ENCODE measurements at regions not wholly inside any gene's neighbourhood (a gene's known extent, or its start where the extent isn't known, plus 50 kb on each side); places are given as distances from the start of the nearest gene placed in this dataset.
A peak's percentile ranks its signal among the peaks of the same experiment; 100 is the strongest.

DNA sequence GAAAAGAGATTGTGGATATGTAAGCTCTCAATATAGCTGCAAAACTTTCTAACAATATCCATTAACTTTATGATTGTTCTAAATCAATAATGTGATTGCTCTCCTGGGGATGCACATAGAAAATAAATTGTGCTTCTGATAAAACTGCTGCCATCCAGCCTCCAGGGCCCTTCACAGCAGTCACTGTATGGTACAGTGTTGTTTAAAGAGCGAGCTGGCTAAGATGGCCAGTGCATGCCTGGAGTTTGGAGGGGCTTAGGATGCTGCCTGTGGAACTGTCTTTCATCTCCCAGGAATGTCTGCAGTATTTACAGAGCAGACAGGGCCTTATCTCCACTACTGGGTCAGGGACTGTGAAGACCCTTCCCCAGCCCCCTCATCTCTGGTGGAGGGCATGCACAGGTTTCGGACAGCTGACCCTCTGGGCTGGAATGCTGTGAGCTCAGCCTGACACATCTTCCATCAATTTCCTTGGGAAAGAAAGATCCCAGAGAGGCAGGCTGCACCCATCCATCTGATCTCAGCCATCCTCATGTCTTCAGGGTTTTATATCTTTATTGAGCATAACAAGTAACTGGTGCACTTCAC is 137.0 kb downstream of the PLPP3 start:
- no peak for DNase-seq

DNA sequence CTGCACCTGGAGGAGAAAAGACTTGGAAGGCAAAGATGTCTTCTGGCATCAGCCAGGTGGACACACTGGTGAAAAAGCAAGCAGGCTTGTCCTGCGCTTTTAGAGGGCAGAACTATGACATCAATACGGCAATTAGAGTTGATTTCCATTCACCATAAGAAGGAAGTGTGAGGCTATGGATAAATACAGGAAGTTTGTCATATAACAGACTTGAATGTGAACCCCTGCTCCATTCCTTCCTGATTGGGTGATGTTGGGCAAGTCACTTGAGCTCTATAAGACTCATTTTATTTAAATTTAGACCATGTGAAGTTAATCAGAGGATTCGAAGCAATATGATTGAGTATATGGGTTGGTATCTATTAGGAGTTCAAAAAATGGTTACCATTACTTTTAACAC is 137.8 kb downstream of the PLPP3 start:
- DNase-seq, result no peak

DNA sequence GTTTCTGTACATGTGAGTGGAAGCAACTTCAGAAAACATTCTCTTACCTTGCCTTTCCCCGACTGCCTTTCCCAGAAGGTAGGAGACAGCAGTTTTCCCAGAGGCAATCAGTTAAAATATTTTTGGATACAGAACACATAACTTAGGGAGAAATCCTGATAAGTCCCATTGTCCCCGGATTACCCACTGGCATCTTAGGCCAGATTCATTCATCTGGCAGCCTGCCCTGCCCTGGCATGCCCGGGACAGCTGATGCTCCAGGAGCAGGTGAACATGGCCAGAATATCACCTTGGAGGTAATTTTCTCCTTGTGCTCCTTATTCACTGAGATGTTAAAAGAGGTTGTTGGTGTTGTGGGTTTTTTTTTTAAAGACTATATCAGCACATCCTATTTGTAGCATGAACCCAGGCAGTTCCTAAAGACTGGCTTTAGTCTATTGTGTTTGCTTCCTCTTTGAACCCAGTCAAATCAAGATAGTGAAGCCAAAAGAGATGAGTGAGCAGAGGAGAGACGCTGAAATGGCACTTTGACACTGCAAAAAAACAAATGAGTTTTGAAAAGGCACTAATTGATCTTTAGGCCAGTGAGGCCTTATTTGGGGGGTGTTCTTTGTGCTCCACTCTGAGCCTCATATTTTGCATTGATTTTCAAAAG is 139.6 kb downstream of the PLPP3 start:
- no peak for DNase-seq

DNA sequence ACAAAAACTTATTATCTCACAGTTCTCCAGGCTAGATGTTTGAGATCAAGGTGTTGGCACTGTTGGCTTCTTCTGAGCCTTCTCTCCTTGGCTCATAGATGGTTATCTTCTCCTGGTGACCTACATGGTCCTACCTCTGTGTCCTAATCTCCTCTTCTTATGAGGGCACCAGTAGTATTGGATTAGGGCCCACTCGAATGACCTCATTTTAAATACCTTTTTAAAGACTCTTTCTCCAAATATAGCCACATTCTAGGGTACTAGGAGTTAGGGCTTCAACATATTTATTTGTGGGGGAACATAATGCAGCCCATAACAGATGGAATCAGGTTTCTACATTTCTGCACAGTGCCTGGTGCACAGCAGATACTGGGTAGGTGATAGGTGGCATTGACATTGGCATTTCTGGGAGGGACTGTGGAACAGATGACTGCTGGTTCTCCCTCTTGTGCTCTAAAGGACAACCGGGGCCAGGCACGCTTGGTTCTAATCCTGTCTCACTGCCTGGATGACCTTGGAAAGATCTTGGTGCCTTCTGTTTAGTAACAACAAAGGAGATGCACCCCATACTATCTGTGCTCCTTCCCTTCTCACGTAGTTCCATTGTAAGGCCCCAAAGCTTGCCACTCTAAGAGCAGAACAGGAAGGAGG is 140.3 kb downstream of the PLPP3 start:
- DNase-seq, result no peak

DNA sequence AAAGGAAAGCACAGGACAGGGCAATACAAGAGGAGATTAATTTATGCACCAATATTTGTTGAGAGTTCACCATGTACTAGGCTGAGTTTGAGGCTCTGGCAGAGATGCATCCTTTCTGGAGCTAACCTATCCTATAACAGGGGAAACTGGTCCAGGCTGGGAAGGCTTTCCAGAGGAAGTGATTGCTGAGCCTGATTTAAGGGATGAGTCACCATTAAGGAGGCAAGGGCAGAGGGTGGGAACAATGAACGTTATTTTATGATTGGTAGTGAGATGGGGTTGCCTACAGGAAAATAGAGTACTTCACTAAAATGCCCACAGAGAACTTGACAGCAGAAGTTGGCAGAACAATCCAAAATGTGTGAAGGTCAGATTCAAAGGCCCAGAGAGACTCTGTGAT is 141.4 kb downstream of the PLPP3 start:
- no peak for DNase-seq

DNA sequence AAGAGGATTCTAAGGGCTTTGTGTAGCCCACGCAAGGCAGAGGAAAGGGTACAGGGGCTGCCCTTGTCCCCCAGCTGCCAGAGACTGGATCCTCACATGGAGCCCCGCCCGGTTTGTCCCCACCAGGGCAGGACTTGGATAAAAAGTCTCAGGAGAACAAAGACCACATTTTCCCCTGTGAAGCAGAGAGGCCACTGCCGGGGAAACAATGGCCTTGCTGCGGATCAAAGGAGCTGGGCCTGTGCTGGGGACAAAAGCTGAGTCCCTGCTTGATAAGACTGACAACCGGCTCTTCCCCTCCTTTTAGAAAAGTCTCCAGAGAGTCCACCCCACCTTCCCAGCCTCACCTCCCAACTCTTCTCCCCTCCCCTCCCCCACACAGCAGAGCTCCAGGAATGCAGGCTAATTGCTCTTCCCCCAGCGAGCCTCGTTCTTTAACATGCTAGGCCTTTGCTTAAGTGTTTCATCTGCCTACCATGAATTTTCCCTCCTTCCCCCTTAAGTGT is 142.4 kb downstream of the PLPP3 start:
- DNase-seq, result peak; percentile 82 to 91

DNA sequence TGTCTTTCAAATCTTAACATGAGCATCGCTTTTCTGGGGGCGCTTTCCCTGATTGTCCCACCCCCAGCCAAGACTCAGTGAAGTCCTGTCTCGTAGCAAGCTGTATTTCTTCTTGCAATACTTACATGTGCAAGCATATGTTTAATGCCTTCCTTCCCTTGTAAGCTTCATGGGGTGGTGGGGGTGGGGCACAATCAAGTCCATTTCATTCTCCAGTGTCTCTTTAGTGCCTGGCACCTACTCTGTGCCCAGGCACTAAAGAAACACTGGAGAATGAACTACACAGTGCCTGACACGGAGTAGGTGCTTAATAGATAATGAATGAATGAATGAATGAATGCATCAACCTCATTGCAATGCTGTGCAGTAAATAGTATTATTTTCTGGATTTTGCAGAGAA is 143.1 kb downstream of the PLPP3 start:
- peak in 1 of 2 donors; percentile 66 for DNase-seq

DNA sequence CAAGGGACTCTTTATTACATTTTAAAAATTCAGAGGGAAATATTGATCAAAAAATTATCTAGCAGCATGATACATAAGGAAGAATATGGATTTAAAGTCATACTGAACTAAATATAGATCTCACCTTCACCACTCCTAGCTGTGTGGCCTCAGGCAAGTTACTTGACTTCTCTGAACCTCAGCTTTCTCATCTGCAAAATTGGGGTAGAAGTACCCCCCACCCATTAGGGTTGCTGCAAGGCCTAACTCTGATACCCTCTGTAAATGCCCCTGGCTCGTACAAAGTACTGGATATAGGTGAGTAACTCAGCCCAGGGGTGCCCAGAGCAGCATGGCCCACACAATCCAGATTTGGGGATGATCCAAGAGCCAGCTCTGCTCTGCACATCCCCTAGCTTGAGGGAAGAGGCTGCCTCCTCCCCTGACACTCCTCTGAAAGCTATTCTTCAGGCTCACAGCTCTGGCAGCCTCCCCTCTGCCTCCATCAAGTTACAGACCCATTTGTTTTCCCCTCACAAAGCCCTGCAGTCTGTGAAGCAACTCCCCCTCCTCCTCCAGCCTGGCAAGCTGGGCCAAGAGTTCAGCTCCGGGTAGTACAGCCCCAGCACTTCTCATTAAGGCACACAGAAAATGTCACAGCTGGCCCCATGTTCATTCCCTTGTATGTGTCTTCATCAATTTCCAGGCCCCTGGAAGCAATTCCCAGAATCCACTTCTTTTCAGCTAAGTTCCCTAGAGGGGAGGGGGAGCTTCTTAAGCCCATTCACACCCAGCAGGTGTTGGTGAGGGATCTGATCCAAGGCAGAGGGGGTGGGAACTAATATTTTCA is 143.7 kb downstream of the PLPP3 start:
- peak; percentile 84 to 98 for DNase-seq

DNA sequence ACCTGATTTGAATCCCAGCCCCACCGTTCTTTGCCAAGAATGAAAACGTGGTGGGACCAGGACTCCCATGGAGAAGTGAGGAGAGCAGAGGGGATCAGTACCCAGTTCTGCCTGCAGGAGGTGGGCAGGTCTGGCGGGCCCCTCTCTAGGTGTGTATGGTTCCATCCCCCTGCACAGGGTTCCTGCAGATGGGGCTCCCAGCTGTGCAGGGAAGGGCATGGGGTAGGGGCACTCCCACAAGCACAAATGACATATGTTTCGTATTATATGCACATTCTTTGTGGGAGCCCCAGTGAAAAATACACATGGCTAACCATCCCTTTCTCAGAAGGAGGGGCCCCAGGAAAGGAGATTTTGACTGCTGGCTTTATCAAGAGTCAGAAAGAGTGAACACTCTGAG is 144.6 kb downstream of the PLPP3 start:
- no peak for DNase-seq

DNA sequence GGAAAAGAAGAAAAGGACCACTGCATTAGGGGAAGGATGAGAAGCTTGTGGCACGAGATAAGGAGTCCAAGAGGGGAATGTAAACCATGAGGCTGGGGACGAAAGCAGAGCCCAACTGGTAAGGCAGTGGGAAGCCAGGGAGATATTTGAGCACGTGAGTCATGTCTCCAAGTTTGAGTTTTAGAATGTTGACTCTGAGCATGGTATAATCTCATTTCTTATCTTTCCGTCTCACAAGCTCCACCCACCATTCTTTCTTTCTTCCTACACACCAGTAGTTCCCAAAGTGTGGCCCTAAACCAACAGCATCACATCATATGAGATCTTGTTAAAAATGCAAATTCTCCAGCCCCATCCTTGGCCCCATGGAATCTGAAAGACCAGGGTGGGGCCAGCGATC is 145.3 kb downstream of the PLPP3 start:
- no peak for DNase-seq

DNA sequence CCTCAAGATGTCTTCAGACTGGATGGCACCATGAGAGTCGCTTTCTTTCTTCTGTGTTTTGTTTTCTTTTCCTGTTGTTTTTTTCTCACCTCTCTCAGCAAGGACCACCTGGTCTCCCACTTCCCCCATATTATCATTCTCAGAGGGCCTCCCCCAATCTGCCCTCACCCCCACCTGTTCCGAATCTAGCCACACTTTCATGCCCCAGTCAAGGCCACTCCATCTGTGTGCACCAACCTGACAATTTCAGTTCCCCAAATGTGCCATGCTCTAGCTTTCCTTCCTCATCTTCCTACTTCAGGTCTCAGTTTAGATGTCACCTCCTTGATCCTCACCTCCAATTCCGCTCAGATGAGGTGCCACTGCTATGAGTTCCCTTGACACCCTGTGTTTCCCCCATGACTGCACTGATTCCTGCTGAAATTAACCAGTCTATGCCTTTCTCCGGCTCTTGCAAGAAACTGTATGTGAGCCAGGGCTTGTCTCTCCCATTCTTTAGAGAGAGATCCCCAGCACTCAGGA is 146.2 kb downstream of the PLPP3 start:
- DNase-seq, result no peak

DNA sequence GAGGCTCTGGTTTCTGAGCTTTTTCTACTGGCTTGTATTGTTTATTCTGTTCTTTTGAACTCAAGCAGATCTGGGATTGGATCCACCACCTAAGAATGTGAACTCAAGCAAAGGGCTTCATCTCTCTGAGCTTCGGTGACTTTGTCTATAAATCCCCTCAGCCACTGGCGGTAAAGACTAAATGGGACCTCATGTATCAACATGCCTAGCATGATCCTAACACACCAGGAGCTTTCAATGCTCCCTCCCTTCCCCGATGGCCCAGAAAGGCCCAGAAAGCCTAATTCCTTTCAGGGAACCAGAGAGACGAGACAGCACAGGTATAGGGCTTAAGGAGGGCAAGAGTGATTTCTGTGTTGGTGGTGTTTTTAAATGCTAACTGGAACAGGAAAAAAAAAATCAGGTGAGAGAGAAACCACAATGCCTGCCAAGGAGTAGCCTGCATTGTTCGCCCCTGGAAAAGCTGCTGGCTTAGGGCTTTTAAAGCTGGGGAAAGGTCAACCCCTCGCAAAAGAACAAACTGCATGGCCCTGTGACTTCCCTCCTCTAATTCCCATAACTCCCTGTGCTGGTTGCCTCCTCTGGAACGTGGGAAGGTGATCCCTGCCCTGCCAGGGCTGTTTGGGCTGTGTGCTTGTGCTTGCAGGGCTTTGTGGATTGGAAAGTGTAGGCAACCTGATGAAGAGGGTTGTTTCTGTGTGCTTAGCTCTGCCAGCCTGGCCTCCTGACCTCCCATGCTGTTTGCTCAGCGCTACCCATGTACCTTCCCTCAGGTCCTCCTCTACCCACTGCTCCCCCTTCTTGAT is 147.0 kb downstream of the PLPP3 start:
- DNase-seq, result no peak

DNA sequence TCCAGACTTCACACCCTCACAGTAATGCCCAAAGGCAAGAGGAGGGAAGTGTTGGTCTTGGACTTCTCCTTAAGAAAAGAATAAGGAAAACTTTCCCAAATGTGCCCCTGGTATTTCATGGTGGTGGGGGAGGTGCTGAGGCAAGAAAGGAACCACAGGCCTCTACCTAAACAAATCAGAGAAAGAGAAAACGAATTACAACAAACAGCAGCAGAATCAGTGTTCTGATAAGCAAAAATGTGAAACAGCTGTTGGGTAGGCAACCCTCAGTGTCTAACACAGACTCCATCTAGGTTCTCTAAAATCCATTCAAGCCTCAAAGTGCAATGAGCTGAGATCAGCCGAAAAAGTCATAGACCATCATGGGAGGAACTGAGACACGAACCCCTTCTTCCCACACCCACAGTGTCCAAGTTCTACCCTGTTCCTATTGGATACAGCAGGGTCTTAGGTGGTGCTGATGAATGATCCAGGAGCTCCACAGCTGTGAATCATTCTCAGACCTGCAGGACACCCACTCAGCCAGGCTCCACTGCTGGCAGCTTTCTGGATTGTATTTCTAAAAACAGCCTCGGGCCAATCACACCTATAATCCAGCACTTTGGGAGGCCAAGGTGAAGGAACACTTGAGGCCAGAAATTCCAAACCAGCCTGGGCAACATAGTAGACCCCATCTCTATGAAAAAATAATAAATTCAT is 149.1 kb downstream of the PLPP3 start:
- no peak for DNase-seq

DNA sequence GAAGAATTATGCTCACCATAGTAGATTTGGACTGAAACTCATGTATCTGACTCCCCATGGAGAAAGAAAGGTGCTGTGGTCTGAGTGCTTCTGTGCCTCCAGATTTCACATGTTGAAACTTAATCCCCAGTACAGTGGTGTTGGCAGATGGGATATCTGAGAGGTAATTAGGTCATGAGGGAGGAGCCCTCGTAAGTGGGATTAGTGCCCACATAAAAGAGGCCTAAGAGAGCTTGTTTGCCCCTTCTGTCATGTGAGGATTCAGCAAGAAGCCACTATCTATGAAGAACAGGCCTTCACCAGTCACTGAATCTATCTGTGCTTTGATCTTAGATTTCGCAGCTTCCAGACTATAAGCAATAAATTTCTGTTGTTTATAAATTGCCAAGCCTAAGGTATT is 150.1 kb downstream of the PLPP3 start:
- DNase-seq, result no peak

DNA sequence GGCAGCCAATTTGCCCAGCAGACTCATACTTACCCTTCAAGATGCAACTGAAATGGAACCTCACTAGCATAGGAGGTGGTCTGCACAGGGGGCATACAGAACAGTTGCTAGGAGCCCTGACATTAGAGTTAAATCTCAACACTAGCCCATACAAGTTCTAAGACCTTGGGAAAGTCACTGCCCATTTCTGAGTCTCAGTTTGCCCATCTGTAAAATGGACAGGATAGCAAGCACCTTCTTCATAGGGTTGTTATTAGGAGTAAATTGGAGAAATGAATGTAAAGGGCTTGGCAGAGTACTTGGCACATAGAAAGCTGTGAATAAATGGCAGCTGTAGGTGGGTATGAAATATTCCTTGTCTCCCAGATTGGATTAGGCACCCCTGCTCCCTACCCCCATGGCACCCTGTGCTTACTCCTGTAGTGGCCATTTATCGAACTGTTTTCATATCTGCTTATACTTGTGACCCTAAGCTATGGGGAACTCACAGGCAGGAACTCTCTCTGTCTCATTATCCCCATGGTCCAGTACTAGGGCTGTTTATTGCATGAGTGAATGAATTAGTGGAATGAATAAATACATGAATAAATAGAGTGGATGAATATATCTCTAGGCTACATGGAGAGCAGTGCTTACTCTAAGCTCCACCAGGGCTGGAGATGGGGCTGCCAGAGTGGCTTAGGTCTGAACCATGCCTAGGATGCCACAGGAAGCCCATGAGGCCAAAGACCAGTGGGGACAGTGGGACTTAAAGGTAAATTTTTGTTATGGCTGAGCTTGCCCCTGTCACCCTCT is 152.6 kb downstream of the PLPP3 start:
- DNase-seq, result no peak

DNA sequence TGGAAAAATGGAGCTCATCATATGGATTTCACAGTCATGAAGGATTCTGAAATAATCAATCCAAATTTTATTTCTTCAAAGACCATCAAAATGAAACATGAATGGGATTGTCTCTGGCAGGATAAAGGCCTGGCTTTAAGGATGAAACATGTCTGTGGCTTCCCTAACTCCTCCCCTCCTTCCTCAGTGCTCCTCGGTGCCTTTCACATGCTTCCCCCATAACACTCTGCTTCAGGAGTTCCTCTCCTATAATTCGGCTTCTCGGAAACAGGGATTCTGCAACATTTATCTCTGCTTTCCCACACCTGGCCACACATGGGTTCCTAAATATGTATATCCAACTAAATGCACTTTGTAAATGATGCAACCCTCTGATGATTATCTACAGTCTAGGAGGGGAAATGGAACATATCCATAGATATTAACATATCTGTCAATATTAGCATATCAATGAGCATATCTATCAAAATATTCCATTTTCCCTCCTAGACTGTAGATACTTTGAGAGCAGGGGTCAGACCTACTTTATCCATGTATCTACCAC is 153.8 kb downstream of the PLPP3 start:
- DNase-seq, result no peak

DNA sequence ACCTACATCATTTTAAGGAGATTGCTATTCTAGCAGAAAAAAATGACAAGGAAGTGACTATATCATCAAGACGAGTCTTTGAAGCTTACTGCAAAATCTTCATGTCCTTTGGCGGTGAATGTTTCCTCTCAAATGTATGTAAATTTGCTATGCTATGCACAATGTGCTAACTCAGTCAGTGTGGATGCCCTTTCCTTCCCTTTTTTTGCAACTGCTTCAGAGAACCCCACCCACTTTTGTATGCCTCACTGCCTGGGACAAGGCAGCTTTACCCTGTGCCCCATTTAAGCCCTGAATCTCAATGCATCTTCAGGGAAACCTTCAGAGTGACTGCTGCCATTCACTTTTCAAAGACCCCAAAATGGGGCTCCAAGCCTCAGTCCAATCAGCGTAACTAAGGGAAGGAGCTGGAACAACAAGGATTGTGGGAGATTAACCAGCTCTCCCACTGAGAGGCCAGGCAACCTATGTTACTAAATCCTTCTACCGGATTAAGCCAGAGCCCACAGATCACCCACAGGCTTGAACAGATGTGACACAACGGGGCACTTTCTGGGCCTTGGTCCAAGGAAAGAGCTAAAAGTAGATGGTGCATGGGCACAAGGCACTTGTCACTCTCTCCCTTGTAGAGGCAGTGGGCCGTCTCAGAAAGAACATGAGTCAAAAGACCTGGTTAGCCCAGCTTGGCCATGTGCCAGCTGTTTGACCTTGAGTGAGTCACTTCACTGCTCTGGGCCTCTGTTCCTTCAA is 154.4 kb downstream of the PLPP3 start:
- DNase-seq, result no peak

DNA sequence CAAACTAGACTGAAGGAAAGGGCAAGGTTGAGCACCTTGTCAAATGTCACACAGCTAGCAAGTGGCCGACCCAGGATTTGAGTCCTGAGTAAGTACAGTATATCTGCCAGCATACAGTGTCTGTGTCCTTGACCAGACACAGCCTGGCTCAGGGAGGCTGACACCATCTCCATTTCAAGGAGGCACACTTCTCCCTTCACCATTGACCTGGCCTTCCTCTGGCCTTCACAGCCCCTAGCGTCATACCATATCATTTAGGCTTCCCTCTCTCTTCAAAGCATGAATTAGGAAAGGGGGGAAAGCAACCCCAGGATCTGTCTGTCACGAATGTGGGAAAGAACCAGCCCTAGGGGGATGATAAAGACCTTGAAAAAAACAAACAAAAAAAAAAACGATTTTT is 155.6 kb downstream of the PLPP3 start:
- DNase-seq, result no peak

DNA sequence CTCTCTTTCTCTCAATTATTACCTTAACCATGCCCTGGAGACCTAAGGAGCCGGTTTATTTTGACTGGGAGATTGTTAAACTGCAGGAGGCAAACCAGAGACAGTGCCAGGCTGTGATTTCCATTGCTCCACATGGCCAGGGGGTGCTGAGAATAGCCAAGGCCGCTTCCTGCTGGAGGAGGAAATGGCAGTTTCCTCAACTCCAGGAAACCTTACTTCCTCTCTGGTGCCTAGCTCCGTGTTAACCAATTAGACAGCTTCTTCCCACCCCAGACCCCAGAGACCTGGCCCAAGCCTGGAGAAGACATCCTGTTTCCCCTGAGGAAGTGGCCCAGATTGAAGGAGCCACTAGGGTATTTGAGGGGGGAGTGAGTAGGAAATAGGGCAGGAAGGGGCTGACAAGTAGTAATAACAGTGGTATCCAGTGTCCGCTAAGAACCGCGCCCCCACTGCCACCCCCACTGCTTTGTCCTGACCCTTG is 161.2 kb downstream of the PLPP3 start:
- no peak for DNase-seq

DNA sequence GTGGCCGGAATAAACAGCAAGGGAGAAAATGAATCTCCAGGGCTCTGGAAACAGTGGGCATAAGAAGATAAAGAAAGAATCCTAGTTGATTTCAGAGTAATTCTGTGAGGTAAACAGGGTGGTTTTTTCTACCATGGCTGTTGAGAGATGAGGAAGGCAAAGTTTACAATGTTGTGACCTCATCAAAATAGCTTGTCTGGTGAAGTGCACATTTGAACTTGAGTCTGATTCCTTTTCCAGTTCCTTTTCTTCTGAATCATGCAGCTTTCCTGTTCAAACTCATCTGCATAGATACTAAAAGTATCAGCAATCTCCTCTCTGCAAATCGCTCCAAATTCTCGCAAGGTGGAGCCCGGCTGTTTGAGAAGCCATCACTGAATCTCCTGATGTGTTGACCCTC is 161.7 kb downstream of the PLPP3 start:
- DNase-seq, result no peak
